ENCODE measurements at regions not wholly inside any gene's neighbourhood (a gene's known extent, or its start where the extent isn't known, plus 50 kb on each side); places are given as distances from the start of the nearest gene placed in this dataset.

DNA sequence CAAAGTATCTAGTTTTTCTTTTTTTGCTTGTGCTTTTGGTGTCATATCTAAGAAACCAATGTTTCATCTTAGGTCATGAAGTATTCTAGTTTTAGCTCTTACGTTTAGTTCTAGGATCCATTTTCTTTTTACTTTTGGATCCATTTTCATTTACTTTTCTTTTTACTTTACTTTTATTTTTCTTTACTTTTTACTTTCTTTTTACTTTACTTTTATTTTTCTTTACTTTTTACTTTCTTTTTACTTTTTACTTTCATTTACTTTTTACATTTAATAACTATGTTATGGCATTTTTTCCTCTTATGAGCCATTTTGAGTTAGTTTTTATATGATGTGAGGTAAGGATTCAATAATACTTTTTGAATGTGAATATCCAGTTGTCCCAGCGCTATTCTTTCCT is 213.4 kb downstream of the ZFP36L2 start:
- ATAC-seq: no peak
- peaks cover 3% of the 10 kb centered on the region; the same call in 2 of the 3 replicates for H3K9me3 Mint-ChIP-seq

More for the DNA sequence above, 213.4 kb downstream of the ZFP36L2 start:
- TF ChIP-seq NANOG (IDR thresholded peaks at IDR 0.05; ENCODE audit: borderline replicate concordance) (no peak), STAT1 (IDR thresholded peaks at IDR 0.05; ENCODE audit: unreplicated experiment) (no peak), EZH2 (IDR thresholded peaks at IDR 0.05; ENCODE audit: low read depth, unreplicated experiment) (no peak), EZH2phosphoT487 (IDR thresholded peaks at IDR 0.05; ENCODE audit: unreplicated experiment) (no peak), ZNF114 (CRISPR knock-in tag; IDR thresholded peaks at IDR 0.05) (no peak), CREB1 (CRISPR knock-in tag; IDR thresholded peaks at IDR 0.05; ENCODE audit: low read depth) (no peak), JUNB (IDR thresholded peaks at IDR 0.05; ENCODE audit: unreplicated experiment) (no peak), POLR2AphosphoS5 (IDR thresholded peaks at IDR 0.05; ENCODE audit: low read depth) (no peak), ZNF331 (CRISPR knock-in tag; IDR thresholded peaks at IDR 0.05; ENCODE audit: low read depth) (no peak)
- TF ChIP-seq, protein P1, sequence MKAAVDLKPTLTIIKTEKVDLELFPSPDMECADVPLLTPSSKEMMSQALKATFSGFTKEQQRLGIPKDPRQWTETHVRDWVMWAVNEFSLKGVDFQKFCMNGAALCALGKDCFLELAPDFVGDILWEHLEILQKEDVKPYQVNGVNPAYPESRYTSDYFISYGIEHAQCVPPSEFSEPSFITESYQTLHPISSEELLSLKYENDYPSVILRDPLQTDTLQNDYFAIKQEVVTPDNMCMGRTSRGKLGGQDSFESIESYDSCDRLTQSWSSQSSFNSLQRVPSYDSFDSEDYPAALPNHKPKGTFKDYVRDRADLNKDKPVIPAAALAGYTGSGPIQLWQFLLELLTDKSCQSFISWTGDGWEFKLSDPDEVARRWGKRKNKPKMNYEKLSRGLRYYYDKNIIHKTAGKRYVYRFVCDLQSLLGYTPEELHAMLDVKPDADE (IDR thresholded peaks at IDR 0.05): no peak
- TF ChIP-seq, protein P2, sequence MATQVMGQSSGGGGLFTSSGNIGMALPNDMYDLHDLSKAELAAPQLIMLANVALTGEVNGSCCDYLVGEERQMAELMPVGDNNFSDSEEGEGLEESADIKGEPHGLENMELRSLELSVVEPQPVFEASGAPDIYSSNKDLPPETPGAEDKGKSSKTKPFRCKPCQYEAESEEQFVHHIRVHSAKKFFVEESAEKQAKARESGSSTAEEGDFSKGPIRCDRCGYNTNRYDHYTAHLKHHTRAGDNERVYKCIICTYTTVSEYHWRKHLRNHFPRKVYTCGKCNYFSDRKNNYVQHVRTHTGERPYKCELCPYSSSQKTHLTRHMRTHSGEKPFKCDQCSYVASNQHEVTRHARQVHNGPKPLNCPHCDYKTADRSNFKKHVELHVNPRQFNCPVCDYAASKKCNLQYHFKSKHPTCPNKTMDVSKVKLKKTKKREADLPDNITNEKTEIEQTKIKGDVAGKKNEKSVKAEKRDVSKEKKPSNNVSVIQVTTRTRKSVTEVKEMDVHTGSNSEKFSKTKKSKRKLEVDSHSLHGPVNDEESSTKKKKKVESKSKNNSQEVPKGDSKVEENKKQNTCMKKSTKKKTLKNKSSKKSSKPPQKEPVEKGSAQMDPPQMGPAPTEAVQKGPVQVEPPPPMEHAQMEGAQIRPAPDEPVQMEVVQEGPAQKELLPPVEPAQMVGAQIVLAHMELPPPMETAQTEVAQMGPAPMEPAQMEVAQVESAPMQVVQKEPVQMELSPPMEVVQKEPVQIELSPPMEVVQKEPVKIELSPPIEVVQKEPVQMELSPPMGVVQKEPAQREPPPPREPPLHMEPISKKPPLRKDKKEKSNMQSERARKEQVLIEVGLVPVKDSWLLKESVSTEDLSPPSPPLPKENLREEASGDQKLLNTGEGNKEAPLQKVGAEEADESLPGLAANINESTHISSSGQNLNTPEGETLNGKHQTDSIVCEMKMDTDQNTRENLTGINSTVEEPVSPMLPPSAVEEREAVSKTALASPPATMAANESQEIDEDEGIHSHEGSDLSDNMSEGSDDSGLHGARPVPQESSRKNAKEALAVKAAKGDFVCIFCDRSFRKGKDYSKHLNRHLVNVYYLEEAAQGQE (IDR thresholded peaks at IDR 0.05; ENCODE audit: unreplicated experiment): no peak
- TF ChIP-seq, protein P3, sequence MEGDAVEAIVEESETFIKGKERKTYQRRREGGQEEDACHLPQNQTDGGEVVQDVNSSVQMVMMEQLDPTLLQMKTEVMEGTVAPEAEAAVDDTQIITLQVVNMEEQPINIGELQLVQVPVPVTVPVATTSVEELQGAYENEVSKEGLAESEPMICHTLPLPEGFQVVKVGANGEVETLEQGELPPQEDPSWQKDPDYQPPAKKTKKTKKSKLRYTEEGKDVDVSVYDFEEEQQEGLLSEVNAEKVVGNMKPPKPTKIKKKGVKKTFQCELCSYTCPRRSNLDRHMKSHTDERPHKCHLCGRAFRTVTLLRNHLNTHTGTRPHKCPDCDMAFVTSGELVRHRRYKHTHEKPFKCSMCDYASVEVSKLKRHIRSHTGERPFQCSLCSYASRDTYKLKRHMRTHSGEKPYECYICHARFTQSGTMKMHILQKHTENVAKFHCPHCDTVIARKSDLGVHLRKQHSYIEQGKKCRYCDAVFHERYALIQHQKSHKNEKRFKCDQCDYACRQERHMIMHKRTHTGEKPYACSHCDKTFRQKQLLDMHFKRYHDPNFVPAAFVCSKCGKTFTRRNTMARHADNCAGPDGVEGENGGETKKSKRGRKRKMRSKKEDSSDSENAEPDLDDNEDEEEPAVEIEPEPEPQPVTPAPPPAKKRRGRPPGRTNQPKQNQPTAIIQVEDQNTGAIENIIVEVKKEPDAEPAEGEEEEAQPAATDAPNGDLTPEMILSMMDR (conservative IDR thresholded peaks at IDR 0.05; ENCODE audit: low read depth in 2 of 2): no peak
- TF ChIP-seq, protein P4, sequence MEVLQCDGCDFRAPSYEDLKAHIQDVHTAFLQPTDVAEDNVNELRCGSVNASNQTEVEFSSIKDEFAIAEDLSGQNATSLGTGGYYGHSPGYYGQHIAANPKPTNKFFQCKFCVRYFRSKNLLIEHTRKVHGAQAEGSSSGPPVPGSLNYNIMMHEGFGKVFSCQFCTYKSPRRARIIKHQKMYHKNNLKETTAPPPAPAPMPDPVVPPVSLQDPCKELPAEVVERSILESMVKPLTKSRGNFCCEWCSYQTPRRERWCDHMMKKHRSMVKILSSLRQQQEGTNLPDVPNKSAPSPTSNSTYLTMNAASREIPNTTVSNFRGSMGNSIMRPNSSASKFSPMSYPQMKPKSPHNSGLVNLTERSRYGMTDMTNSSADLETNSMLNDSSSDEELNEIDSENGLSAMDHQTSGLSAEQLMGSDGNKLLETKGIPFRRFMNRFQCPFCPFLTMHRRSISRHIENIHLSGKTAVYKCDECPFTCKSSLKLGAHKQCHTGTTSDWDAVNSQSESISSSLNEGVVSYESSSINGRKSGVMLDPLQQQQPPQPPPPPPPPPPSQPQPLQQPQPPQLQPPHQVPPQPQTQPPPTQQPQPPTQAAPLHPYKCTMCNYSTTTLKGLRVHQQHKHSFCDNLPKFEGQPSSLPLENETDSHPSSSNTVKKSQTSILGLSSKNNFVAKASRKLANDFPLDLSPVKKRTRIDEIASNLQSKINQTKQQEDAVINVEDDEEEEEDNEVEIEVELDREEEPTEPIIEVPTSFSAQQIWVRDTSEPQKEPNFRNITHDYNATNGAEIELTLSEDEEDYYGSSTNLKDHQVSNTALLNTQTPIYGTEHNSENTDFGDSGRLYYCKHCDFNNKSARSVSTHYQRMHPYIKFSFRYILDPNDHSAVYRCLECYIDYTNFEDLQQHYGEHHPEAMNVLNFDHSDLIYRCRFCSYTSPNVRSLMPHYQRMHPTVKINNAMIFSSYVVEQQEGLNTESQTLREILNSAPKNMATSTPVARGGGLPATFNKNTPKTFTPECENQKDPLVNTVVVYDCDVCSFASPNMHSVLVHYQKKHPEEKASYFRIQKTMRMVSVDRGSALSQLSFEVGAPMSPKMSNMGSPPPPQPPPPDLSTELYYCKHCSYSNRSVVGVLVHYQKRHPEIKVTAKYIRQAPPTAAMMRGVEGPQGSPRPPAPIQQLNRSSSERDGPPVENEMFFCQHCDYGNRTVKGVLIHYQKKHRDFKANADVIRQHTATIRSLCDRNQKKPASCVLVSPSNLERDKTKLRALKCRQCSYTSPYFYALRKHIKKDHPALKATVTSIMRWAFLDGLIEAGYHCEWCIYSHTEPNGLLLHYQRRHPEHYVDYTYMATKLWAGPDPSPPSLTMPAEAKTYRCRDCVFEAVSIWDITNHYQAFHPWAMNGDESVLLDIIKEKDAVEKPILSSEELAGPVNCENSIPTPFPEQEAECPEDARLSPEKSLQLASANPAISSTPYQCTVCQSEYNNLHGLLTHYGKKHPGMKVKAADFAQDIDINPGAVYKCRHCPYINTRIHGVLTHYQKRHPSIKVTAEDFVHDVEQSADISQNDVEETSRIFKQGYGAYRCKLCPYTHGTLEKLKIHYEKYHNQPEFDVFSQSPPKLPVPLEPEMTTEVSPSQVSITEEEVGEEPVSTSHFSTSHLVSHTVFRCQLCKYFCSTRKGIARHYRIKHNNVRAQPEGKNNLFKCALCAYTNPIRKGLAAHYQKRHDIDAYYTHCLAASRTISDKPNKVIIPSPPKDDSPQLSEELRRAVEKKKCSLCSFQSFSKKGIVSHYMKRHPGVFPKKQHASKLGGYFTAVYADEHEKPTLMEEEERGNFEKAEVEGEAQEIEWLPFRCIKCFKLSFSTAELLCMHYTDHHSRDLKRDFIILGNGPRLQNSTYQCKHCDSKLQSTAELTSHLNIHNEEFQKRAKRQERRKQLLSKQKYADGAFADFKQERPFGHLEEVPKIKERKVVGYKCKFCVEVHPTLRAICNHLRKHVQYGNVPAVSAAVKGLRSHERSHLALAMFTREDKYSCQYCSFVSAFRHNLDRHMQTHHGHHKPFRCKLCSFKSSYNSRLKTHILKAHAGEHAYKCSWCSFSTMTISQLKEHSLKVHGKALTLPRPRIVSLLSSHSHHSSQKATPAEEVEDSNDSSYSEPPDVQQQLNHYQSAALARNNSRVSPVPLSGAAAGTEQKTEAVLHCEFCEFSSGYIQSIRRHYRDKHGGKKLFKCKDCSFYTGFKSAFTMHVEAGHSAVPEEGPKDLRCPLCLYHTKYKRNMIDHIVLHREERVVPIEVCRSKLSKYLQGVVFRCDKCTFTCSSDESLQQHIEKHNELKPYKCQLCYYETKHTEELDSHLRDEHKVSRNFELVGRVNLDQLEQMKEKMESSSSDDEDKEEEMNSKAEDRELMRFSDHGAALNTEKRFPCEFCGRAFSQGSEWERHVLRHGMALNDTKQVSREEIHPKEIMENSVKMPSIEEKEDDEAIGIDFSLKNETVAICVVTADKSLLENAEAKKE (CRISPR knock-in tag; IDR thresholded peaks at IDR 0.05): no peak
- H3K27me3 Mint-ChIP-seq (ENCODE audit: insufficient read depth, low read depth, poor library complexity): peaks cover 13% of the 10 kb centered on the region
- H3K4me3 Mint-ChIP-seq: no peak overlapping the region
- Histone ChIP-seq H4K20me1 (replicated peaks; ENCODE audit: insufficient read depth) (no peaks in the 10 kb centered on the region), H3K27me3 (ENCODE audit: insufficient read depth) (no peaks in the 10 kb centered on the region), H3K4me1 (ENCODE audit: insufficient read depth) (peaks cover 7% of the 10 kb centered on the region; the same call in 1 of the 2 replicates), H3K4me3 (no peak overlapping the region), H2AFZ (no peak overlapping the region), H3K36me3 (ENCODE audit: insufficient read depth) (no peaks in the 10 kb centered on the region), H3K79me2 (replicated peaks; ENCODE audit: insufficient read depth) (no peaks in the 10 kb centered on the region), H3K27ac (ENCODE audit: low read depth) (no peak overlapping the region), H3F3A (replicated peaks; ENCODE audit: low read depth) (no peaks in the 10 kb centered on the region), H3K4me2 (no peak overlapping the region), H3K9me2 (ENCODE audit: insufficient read depth) (0 out of 2 replicates have a peak, but pooled peaks cover 3% of the 10 kb centered on the region)
- H3K4me1 Mint-ChIP-seq: peaks cover 11% of the 10 kb centered on the region; the same call in 2 of the 3 replicates
- peaks cover 6% of the 10 kb centered on the region; the same call in 1 of the 3 replicates for H3K36me3 Mint-ChIP-seq (ENCODE audit: low read depth)
- no peak for DNase-seq (ENCODE audit: low spot score)
- no peak overlapping the region for H3K27ac Mint-ChIP-seq

All from GM23338 (cell line).